ENCODE measurements at regions not wholly inside any gene's neighbourhood (a gene's known extent, or its start where the extent isn't known, plus 50 kb on each side); places are given as distances from the start of the nearest gene placed in this dataset.

DNA sequence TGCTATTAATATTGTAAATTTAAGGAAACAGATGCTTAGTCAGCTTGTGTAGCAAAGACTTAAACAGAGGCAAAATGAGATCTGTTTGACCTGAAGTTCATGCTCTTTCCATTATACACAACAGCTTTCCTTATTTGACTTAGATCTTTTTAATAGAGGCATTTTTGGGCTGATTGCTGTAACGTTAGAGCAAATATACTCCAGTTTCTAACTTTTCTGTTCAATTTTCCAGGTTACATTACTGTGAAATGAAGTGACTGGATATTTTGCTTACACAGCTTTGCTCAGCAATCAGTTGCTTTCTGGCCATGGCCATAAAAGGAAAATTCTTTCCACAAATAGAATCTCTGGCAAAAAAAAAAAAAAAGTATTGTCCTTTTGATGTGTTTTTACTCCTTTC is 146.2 kb downstream of the PCDH7 start:
- H3K27ac ChIP-seq (ENCODE audit: low read depth, low read length): peak overlapping the region; percentile 100

DNA sequence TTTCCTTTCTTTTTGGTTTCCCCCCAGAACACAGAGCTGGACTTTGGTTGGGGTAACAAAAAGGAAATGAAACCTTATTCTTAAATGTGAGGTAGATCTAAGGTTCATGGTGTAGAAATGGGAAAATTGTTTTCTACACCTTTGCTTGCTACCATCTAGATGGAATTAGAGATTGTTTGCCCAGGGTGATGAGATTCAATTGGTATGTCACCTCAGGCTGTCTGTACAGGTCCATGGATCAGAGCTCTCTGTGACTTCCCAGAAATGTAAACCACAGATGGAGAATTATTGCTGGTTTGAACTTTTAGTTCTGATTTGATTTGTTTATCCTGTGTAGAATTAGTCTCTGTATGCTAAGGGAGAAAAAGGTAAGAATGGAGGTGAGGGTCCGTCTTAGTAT is 146.7 kb downstream of the PCDH7 start:
- DNase-seq (ENCODE audit: low read depth, low spot score) (no peak), ATAC-seq (peak; percentile 75)
- H3K36me3 ChIP-seq (ENCODE audit: control insufficient read depth in 1 of 2, insufficient read depth in 2 of 2, low read length in 2 of 2): peaks cover 0 to 5% of the 10 kb centered on the region in 2 experiments; a peak in 1 of 4 replicates
- H2AFZ ChIP-seq (ENCODE audit: low read depth, low read length, poor library complexity, severe bottlenecking): no peak overlapping the region
- peaks cover 86 to 96% of the 10 kb centered on the region in 2 experiments for H3K4me1 ChIP-seq (ENCODE audit: control insufficient read depth in 1 of 2, insufficient read depth in 2 of 2, low read length in 2 of 2)
- peak overlapping the region; percentile 66 for H3K4me2 ChIP-seq (ENCODE audit: low read length)
- POLR2A ChIA-PET: interaction anchor here (0.8 to 2.4 kb wide), 6 partner anchors 9 to 112 kb away, joined by 3 to 9 read pairs (median 4); no protein-coding TSS in a partner anchor
- peak overlapping the region; percentile 69 for H3K9ac ChIP-seq (ENCODE audit: low read length)
- CTCF ChIA-PET: no interaction called here
- H4K20me1 ChIP-seq (ENCODE audit: insufficient read depth): no peaks in the 10 kb centered on the region
- peaks cover 100% of the 10 kb centered on the region for H3K79me2 ChIP-seq (ENCODE audit: insufficient read depth, low read length)
- intact Hi-C loops (cut with micrococcal nuclease): loop anchor here (10.0 kb wide), 1 partner anchor 158 kb away; no protein-coding TSS in a partner anchor
- H3K9me3 ChIP-seq (ENCODE audit: control insufficient read depth in 1 of 2, insufficient read depth in 1 of 2, low read depth in 1 of 2, low read length in 2 of 2): no peaks in the 10 kb centered on the region
- no TSS peak for BruUV-seq (replicated peaks)
- no peaks in the 10 kb centered on the region for H3K9me2 ChIP-seq (ENCODE audit: insufficient read depth)
- peak overlapping the region; percentile 100 for H3K27ac ChIP-seq (ENCODE audit: low read depth, low read length)
- H3K27me3 ChIP-seq (ENCODE audit: insufficient read depth, low read length): no peaks in the 10 kb centered on the region
- peak overlapping the region in 1 of 2 experiments; percentile 8; a peak in 2 of 4 replicates for H3K4me3 ChIP-seq (replicated peaks in 1 of 2; ENCODE audit: low read depth in 1 of 2, low read length in 2 of 2)
- peak; percentile 23; the same call in 1 of the 2 replicates for TF ChIP-seq SIN3A (IDR thresholded peaks at IDR 0.05; ENCODE audit: low read depth)
- TF ChIP-seq ZFX (IDR thresholded peaks at IDR 0.05): no peak
- no peak for TF ChIP-seq ZNF274 (IDR thresholded peaks at IDR 0.05; ENCODE audit: low read depth, low read length)
- no peak for TF ChIP-seq ELF1 (IDR thresholded peaks at IDR 0.05; ENCODE audit: borderline replicate concordance, low read depth)
- TF ChIP-seq SP1 (IDR thresholded peaks at IDR 0.05; ENCODE audit: low read depth): peak; percentile 62
- TF ChIP-seq EZH2phosphoT487 (IDR thresholded peaks at IDR 0.05; ENCODE audit: borderline replicate concordance): no peak
- TF ChIP-seq CEBPB (IDR thresholded peaks at IDR 0.05; ENCODE audit: low read depth): 0 out of 2 replicates have a peak, but pooled peaks have one; percentile 4
- 0 out of 2 replicates have a peak, but pooled peaks have one; percentile 35 for TF ChIP-seq FOSL1 (IDR thresholded peaks at IDR 0.05; ENCODE audit: low read depth)
- TF ChIP-seq POLR2AphosphoS5 (IDR thresholded peaks at IDR 0.05; ENCODE audit: low read depth, low read length): no peak
- no peak for TF ChIP-seq EZH2 (IDR thresholded peaks at IDR 0.05)
- no peak for TF ChIP-seq MAX (IDR thresholded peaks at IDR 0.05)
- TF ChIP-seq, protein P1, sequence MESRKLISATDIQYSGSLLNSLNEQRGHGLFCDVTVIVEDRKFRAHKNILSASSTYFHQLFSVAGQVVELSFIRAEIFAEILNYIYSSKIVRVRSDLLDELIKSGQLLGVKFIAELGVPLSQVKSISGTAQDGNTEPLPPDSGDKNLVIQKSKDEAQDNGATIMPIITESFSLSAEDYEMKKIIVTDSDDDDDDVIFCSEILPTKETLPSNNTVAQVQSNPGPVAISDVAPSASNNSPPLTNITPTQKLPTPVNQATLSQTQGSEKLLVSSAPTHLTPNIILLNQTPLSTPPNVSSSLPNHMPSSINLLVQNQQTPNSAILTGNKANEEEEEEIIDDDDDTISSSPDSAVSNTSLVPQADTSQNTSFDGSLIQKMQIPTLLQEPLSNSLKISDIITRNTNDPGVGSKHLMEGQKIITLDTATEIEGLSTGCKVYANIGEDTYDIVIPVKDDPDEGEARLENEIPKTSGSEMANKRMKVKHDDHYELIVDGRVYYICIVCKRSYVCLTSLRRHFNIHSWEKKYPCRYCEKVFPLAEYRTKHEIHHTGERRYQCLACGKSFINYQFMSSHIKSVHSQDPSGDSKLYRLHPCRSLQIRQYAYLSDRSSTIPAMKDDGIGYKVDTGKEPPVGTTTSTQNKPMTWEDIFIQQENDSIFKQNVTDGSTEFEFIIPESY (IDR thresholded peaks at IDR 0.05; ENCODE audit: extremely low read depth, insufficient replicate concordance, low read length): no peak
- TF ChIP-seq JUND (IDR thresholded peaks at IDR 0.05): peak; percentile 51; the same call in 1 of the 2 replicates
- RAD21 ChIA-PET (ENCODE audit: low non-redundant PET in 1 of 2, low total read pairs in 2 of 2, uncharacterized antibody in 2 of 2, unreplicated experiment in 2 of 2): interaction anchor here in 1 of 2 experiments (0.6 kb wide), 1 partner anchor 88 kb away, joined by 5 read pairs; no protein-coding TSS in a partner anchor

More for the DNA sequence above, 146.2 kb downstream of the PCDH7 start:
- intact Hi-C loops (cut with micrococcal nuclease): loop anchor here (10.0 kb wide), 1 partner anchor 158 kb away; no protein-coding TSS in a partner anchor
- TF ChIP-seq MAX (IDR thresholded peaks at IDR 0.05) (peak; percentile 14; the same call in 1 of the 2 replicates), ZFX (IDR thresholded peaks at IDR 0.05) (no peak), CEBPB (IDR thresholded peaks at IDR 0.05; ENCODE audit: low read depth) (0 out of 2 replicates have a peak, but pooled peaks have one; percentile 12), SRF (IDR thresholded peaks at IDR 0.05; ENCODE audit: low read depth) (peak; percentile 91)
- Histone ChIP-seq H3K9ac (ENCODE audit: low read length) (peak overlapping the region; percentile 69), H3K4me2 (ENCODE audit: low read length) (peak overlapping the region; percentile 66), H2AFZ (ENCODE audit: low read depth, low read length, poor library complexity, severe bottlenecking) (no peak overlapping the region), H3K79me2 (ENCODE audit: insufficient read depth, low read length) (peaks cover 100% of the 10 kb centered on the region), H4K20me1 (ENCODE audit: insufficient read depth) (no peaks in the 10 kb centered on the region), H3K36me3 (ENCODE audit: control insufficient read depth in 1 of 2, insufficient read depth in 2 of 2, low read length in 2 of 2) (no peaks in the 10 kb centered on the region), H3K4me3 (replicated peaks in 1 of 2; ENCODE audit: low read depth in 1 of 2, low read length in 2 of 2) (peak overlapping the region in 1 of 2 experiments; percentile 8; a peak in 1 of 4 replicates), H3K9me2 (ENCODE audit: insufficient read depth) (no peaks in the 10 kb centered on the region), H3K4me1 (ENCODE audit: control insufficient read depth in 1 of 2, insufficient read depth in 2 of 2, low read length in 2 of 2) (peaks cover 86 to 96% of the 10 kb centered on the region in 2 experiments), H3K9me3 (ENCODE audit: control insufficient read depth in 1 of 2, insufficient read depth in 1 of 2, low read depth in 1 of 2, low read length in 2 of 2) (no peaks in the 10 kb centered on the region), H3K27me3 (ENCODE audit: insufficient read depth, low read length) (no peaks in the 10 kb centered on the region)
- no peak for DNase-seq (ENCODE audit: low read depth, low spot score)
- ATAC-seq: no peak
- CTCF ChIA-PET: interaction anchor here (1.2 kb wide), 1 partner anchor 8 kb away, joined by 3 read pairs; no protein-coding TSS in a partner anchor
- BruUV-seq (replicated peaks): TSS peak; percentile 61
- RAD21 ChIA-PET (ENCODE audit: low non-redundant PET in 1 of 2, low total read pairs in 2 of 2, uncharacterized antibody in 2 of 2, unreplicated experiment in 2 of 2): interaction anchor here in 1 of 2 experiments (0.6 kb wide), 1 partner anchor 87 kb away, joined by 5 read pairs; no protein-coding TSS in a partner anchor
- POLR2A ChIA-PET: interaction anchor here (0.7 to 2.4 kb wide), 9 partner anchors 9 to 223 kb away, joined by 3 to 9 read pairs (median 4); no protein-coding TSS in a partner anchor

Data from HCT116 (cell line).